ENCODE measurements at regions not wholly inside any gene's neighbourhood (a gene's known extent, or its start where the extent isn't known, plus 50 kb on each side); places are given as distances from the start of the nearest gene placed in this dataset.

- Histone ChIP-seq H3K4me3 (ENCODE audit: low read length) (no peak overlapping the region), H3K36me3 (ENCODE audit: control insufficient read depth, low read length) (no peaks in the 10 kb centered on the region), H3F3A (ENCODE audit: control insufficient read depth, insufficient read depth) (no peaks in the 10 kb centered on the region), H3K9me2 (replicated peaks; ENCODE audit: control insufficient read depth, low read length) (no peaks in the 10 kb centered on the region), H3K27ac (ENCODE audit: low read depth, low read length) (no peak overlapping the region), H3K79me2 (ENCODE audit: control insufficient read depth, low read length) (no peaks in the 10 kb centered on the region), H3K4me2 (ENCODE audit: low read length) (no peak overlapping the region), H3K4me1 (ENCODE audit: control insufficient read depth, low read length) (no peaks in the 10 kb centered on the region), H4K20me1 (ENCODE audit: control insufficient read depth, insufficient read depth, low read depth, low read length) (no peaks in the 10 kb centered on the region), H3K27me3 (ENCODE audit: control insufficient read depth, low read length) (no peaks in the 10 kb centered on the region), H3K9me3 (ENCODE audit: control insufficient read depth, insufficient read depth, low read length) (no peaks in the 10 kb centered on the region)
- TF ChIP-seq CTCF (IDR thresholded peaks at IDR 0.05; ENCODE audit: low read depth, low read length, poor library complexity, severe bottlenecking) = no peak
- no peak for TF ChIP-seq EZH2phosphoT487 (IDR thresholded peaks at IDR 0.05; ENCODE audit: borderline replicate concordance, low read length)
Observed at GRCh38 chr1:232556351-232556750, 73.6 kb downstream of the SIPA1L2 start.

GRCh38 chr1:232555494-232556210 lies 74.3 kb downstream of the SIPA1L2 start:
- H3K27ac ChIP-seq (ENCODE audit: low read depth, low read length) = no peak overlapping the region
- H3K4me3 ChIP-seq (ENCODE audit: low read length) = no peak overlapping the region
- H4K20me1 ChIP-seq (ENCODE audit: control insufficient read depth, insufficient read depth, low read depth, low read length) = no peaks in the 10 kb centered on the region
- H3K9me3 ChIP-seq (ENCODE audit: control insufficient read depth, insufficient read depth, low read length) = no peaks in the 10 kb centered on the region
- H3K27me3 ChIP-seq (ENCODE audit: control insufficient read depth, low read length) = no peaks in the 10 kb centered on the region
- H3K4me1 ChIP-seq (ENCODE audit: control insufficient read depth, low read length) = no peaks in the 10 kb centered on the region
- no peaks in the 10 kb centered on the region for H3K36me3 ChIP-seq (ENCODE audit: control insufficient read depth, low read length)
- H3K79me2 ChIP-seq (ENCODE audit: control insufficient read depth, low read length) = no peaks in the 10 kb centered on the region
- TF ChIP-seq CTCF (IDR thresholded peaks at IDR 0.05; ENCODE audit: low read depth, low read length, poor library complexity, severe bottlenecking) (no peak), EZH2phosphoT487 (IDR thresholded peaks at IDR 0.05; ENCODE audit: borderline replicate concordance, low read length) (no peak)
- H3F3A ChIP-seq (ENCODE audit: control insufficient read depth, insufficient read depth) = no peaks in the 10 kb centered on the region
- no peak overlapping the region for H3K4me2 ChIP-seq (ENCODE audit: low read length)
- no peaks in the 10 kb centered on the region for H3K9me2 ChIP-seq (replicated peaks; ENCODE audit: control insufficient read depth, low read length)

GRCh38 chr1:232554409-232554808 lies 75.5 kb downstream of the SIPA1L2 start:
- H3K79me2 ChIP-seq (ENCODE audit: control insufficient read depth, low read length) = no peaks in the 10 kb centered on the region
- no peaks in the 10 kb centered on the region for H3K36me3 ChIP-seq (ENCODE audit: control insufficient read depth, low read length)
- no peaks in the 10 kb centered on the region for H4K20me1 ChIP-seq (ENCODE audit: control insufficient read depth, insufficient read depth, low read depth, low read length)
- H3F3A ChIP-seq (ENCODE audit: control insufficient read depth, insufficient read depth) = no peaks in the 10 kb centered on the region
- no peak overlapping the region for H3K27ac ChIP-seq (ENCODE audit: low read depth, low read length)
- H3K4me1 ChIP-seq (ENCODE audit: control insufficient read depth, low read length) = no peaks in the 10 kb centered on the region
- no peak overlapping the region for H3K4me2 ChIP-seq (ENCODE audit: low read length)
- no peak for TF ChIP-seq EZH2phosphoT487 (IDR thresholded peaks at IDR 0.05; ENCODE audit: borderline replicate concordance, low read length)
- no peak for TF ChIP-seq CTCF (IDR thresholded peaks at IDR 0.05; ENCODE audit: low read depth, low read length, poor library complexity, severe bottlenecking)
- H3K9me2 ChIP-seq (replicated peaks; ENCODE audit: control insufficient read depth, low read length) = no peaks in the 10 kb centered on the region
- no peaks in the 10 kb centered on the region for H3K9me3 ChIP-seq (ENCODE audit: control insufficient read depth, insufficient read depth, low read length)
- no peak overlapping the region for H3K4me3 ChIP-seq (ENCODE audit: low read length)
- no peaks in the 10 kb centered on the region for H3K27me3 ChIP-seq (ENCODE audit: control insufficient read depth, low read length)

Measured in DOHH2 (cell line).